Stimulated activated CD8-positive, alpha-beta memory T cell treated with anti-CD3 and anti-CD28 coated beads, Interleukin-4, amount 100 ng/mL, for 1 hour (primary cell): ENCODE measurements at regions not wholly inside any gene's neighbourhood (a gene's known extent, or its start where the extent isn't known, plus 50 kb on each side); places are given as distances from the start of the nearest gene placed in this dataset.
A peak's percentile ranks its signal among the peaks of the same experiment; 100 is the strongest.
"Not testable (repeated sequence)": the region's sequence is repeated elsewhere in the genome, so short reads cannot be mapped to it uniquely, and the experiment has no call there.

Experiments
- DNase-seq, 2 donors: peaks; one replicate each; pipeline ENCODE4 v3.0.0-alpha.2; 2020; ENCODE audit warnings: low read depth in 2 of 2, low spot score in 1 of 2

- DNase-seq = no peak
These were observed 98.8 kb upstream of the DPH5 start for GRCh38 chr1:101124405-101124804.

GRCh38 chr1:101123904-101124303 lies 98.3 kb upstream of the DPH5 start:
- not testable (repeated sequence) for DNase-seq

- no peak for DNase-seq
These were observed 97.0 kb upstream of the DPH5 start for GRCh38 chr1:101122452-101123166.

- no peak for DNase-seq
These were observed 96.4 kb upstream of the DPH5 start for GRCh38 chr1:101121975-101122374.

GRCh38 chr1:101121504-101121903 lies 95.9 kb upstream of the DPH5 start:
- no peak for DNase-seq

GRCh38 chr1:101120868-101121267 lies 95.3 kb upstream of the DPH5 start:
- no peak for DNase-seq

- no peak for DNase-seq
These were observed 93.7 kb upstream of the DPH5 start for GRCh38 chr1:101119289-101119688.

- no peak for DNase-seq
These were observed 90.4 kb upstream of the DPH5 start for GRCh38 chr1:101116006-101116405.

- no peak for DNase-seq
These were observed 89.5 kb upstream of the DPH5 start for GRCh38 chr1:101115112-101115511.

GRCh38 chr1:101114128-101114527 lies 88.5 kb upstream of the DPH5 start:
- DNase-seq = not testable (repeated sequence)

GRCh38 chr1:101112051-101112780 lies 86.6 kb upstream of the DPH5 start:
- peak; percentile 42 to 57 for DNase-seq

GRCh38 chr1:101111461-101111860 lies 85.9 kb upstream of the DPH5 start:
- DNase-seq = no peak

- no peak for DNase-seq
These were observed 84.2 kb upstream of the DPH5 start for GRCh38 chr1:101109791-101110190.

- DNase-seq = no peak
These were observed 82.5 kb upstream of the DPH5 start for GRCh38 chr1:101108111-101108500.

- DNase-seq = no peak
These were observed 82.0 kb upstream of the DPH5 start for GRCh38 chr1:101107496-101108110.

GRCh38 chr1:101105877-101106276 lies 80.3 kb upstream of the DPH5 start:
- DNase-seq = no peak

GRCh38 chr1:101102426-101103156 lies 77.0 kb upstream of the DPH5 start:
- DNase-seq = no peak

GRCh38 chr1:101101360-101101759 lies 75.8 kb upstream of the DPH5 start:
- DNase-seq = no peak

- no peak for DNase-seq
These were observed 75.1 kb upstream of the DPH5 start for GRCh38 chr1:101100674-101101073.

GRCh38 chr1:101098907-101099306 lies 73.3 kb upstream of the DPH5 start:
- DNase-seq = no peak

GRCh38 chr1:101098327-101098726 lies 72.7 kb upstream of the DPH5 start:
- DNase-seq = no peak
